IPS-18c (cell line): ENCODE measurements at regions not wholly inside any gene's neighbourhood (a gene's known extent, or its start where the extent isn't known, plus 50 kb on each side); places are given as distances from the start of the nearest gene placed in this dataset.

ENCODE experiments used
- H3K4me3 ChIP-seq: 2 replicates; pipeline ENCODE4 v1.7.0; 2013; ENCODE audit warnings: low read depth, mild to moderate bottlenecking, low read length, moderate library complexity; ENCODE audit not compliant: insufficient read depth
- H3K9me3 ChIP-seq: one replicate; pipeline ENCODE4 v1.6.1; 2013; ENCODE audit warnings: mild to moderate bottlenecking, low read length, moderate library complexity; ENCODE audit not compliant: control insufficient read depth, insufficient read depth

DNA sequence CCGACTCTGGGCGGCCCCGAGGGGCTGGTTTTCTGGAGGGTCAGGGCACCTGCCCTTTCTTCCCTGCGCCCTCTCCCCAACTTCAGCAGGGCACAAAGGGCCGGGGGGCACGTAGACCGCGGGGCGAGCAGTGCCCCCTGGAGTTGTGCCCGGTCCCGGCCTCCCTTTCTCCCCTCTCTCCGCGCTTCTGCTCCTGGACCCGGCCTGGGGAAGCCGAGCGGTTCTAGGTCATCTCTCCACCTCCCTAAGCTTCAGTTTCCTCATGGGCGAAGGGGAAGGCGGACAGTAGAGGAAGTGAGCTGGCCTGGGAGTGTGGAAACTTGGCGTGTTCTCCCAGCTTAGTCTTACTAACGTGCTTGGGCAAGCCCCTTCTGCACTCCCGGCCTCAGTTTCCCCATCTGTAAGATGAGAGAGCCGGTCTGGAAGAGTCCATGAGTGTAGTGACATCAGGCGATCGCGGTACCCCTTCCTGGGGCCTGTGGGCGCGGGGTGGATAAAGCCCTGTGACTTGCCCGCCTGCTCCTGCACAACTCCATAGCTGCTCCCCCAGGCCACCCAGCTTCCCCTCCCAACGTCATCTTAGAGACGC is 158.6 kb upstream of the PARP11 start:
- Histone ChIP-seq H3K9me3 (no peaks in the 10 kb centered on the region), H3K4me3 (peak overlapping the region; percentile 11; the same call in 1 of the 2 replicates)

DNA sequence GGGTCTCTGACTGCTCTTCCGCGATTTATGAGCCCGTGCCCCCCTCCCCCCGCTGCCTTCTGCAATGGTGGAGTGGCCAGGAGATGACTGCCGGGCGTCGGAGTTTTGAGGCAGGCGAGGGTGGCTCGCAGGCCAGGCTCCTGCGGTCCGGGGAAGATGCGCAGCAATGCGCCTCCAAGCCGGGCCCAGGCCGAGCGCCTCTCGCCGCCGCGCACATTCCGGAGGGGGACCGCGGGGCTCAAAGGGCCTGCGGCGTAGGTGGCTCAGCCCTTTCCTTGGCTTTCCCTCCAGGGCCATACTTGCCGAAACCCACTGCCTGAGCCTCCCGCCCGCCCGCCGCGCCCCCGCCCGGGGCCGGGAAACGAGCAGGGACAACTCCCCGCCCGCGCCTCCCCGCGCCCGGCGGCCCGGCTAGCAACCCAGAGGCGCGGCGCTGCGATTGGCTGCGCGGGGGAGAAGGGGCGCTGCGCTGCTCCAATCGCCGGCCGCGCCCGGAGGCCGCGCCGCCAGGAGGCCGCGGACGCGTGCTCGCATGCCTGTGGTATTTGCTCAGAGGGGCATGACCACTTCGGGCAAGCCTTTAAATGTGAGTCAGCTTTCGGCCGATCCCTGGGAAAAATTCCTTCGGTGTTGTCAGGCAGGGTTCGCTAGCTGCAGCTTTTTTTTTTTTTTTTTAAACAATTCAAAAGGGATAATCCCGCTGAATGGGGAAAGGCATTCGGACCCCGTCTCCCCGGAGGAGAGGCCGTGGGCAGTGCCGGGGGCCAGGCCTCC is 157.9 kb upstream of the PARP11 start:
- Histone ChIP-seq H3K9me3 (no peaks in the 10 kb centered on the region), H3K4me3 (peak overlapping the region; percentile 17; the same call in 1 of the 2 replicates)

DNA sequence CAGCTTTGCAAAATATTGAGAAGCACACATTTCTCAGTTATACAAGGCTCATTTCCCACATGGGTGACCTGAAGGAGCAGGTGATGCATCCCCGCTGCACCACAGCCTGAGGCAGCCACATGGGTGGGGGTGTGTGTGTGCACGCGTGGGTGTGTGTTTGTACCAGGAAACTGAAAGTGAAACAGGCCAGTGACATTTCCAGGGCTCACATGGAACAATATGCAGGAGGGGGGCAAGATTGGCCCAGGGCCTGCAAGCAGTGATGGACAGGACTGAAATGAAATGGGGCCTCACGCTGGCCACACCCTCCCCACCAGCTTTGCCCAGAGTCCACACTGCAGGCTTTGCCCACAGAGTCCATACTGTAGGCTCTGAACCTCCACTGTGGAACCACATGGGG is 154.2 kb upstream of the PARP11 start:
- Histone ChIP-seq H3K4me3 (no peak overlapping the region), H3K9me3 (no peaks in the 10 kb centered on the region)

DNA sequence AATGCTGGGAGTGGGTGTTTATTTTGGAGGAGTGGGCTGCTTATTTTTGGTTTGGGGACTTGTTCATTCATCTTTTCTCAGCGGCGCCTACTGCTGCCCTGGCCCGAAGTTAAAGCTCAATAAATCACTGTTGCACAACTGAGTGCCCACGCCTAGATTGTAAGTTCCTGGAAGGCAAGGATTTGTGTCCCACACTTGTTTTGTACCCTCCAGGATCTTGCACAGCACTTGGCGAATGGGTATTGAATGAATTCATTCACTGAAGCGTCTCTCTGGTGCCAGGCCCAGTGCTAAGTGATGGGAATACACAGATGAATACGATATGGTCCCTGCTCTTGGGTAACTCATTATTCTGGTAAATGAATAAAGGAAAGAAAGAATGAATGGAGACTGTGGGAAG is 153.3 kb upstream of the PARP11 start:
- H3K4me3 ChIP-seq: peak overlapping the region; percentile 34; the same call in 1 of the 2 replicates
- no peaks in the 10 kb centered on the region for H3K9me3 ChIP-seq

DNA sequence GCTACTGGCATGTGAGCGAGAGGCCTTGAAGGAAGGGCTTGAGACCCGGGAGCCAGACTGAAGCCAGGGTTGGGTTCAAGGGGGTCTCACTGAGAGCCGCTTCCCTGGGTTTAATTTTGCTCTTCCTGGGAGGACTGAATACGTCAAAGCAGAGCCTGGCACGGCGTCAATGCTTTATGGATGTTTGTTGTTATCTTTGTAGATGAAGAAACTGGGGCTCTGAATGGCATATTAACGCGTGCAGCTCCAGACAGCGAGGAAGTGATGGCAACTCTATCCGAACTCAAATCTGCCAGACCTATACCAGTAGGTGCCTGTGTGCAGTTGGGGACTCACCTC is 152.8 kb upstream of the PARP11 start:
- peak overlapping the region; percentile 34 for H3K4me3 ChIP-seq
- H3K9me3 ChIP-seq: no peaks in the 10 kb centered on the region

DNA sequence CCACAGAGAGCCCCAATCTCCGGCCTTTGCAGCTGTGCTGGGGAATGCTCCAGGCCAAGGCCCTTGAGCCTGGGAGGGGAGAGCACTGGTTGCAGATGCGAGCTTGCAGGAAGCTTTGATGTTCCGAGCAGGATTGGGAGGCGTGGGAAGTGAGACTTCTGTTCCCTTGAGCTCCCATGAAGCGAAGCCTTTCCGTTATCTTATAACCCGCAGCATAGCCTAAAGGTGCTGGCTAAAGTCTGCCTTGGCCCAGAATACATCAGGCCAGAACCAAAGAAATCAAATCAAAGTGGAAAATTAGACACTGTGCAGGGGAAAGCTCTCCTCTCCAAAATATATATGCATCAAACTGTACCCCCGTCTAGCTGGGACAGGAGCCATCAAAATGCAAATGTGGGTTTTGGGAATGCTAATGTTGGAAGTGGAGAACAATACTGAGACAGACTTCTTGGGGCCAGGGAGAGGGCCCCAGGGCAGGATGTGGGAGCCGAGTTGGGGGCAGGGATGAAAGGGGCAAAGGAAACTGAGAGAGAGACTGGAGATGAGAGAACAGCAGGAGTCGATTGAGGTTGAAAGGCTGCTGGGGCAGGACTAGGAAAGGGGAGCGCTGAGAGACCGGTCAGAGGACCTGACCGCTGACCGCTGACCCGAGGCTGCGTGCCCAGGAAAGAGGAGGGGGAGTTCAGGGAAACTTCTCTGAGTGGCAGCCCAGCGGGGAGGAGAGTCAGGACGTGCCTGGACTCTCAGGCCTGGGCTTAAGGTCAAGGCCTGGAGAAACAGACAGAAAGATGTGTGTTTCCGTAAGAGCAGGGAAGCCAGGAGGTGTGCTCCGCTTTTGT is 152.2 kb upstream of the PARP11 start:
- Histone ChIP-seq H3K9me3 (no peaks in the 10 kb centered on the region), H3K4me3 (peak overlapping the region; percentile 34)

DNA sequence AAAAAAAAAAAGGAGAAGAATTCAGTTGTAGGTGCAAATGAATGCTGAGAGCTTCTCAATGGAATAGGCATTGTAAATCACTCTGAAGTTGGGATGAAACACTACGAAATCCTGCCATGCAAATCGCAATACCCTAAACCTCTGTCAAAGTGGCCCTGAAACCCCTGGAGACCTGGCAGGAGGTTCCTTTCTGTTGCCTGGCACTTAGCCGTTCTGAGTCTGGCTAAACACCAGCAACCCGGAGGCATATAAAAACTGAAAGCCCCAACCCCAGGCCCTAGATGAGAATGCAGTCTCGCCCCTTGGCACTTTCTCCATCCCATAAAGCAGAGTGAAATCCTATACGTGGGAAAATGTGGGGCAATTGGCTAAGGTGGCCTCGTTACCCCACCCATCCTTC is 151.5 kb upstream of the PARP11 start:
- Histone ChIP-seq H3K9me3 (no peaks in the 10 kb centered on the region), H3K4me3 (peak overlapping the region; percentile 16)

DNA sequence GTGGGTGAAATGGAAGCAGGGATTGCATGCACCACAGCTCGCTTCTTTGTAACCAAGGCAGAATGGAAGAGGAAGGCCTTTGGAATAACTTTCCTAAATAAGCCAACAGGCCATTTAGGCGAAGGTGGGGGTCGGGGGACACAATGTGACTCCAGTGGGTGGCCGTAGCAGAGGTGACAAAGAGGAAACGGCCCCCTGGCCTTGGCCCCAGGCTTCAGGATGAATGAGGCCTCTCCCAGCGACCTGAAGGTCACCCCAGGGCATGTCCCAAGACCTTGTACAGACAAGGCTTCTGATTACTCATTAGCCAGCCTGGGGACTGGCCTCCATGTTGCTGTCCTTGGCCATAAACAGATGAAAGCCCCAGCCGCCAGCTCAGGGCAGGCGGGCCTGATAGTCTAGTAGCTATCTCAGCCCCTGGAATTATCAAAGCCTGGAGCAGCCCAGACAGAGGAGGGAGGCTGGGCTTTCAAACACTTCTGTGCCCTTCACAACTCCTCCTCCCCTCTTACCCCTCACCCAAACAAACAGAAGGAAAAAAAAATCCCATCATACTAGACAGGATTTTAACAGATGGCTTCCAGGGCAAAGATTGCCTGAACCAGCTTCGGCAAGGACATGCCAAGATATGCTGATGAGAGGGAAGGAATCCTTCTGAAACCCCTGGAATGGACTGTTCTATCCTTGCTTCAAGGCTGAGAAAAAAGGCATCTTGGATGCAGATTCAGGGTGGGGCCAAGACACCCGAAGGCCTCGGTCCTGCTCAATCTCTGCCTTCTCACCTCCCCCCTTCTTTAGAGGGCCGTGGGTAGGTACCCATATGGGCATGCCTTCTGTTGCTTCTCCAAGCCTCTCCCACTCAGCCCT is 142.3 kb upstream of the PARP11 start:
- no peaks in the 10 kb centered on the region for H3K9me3 ChIP-seq
- no peak overlapping the region for H3K4me3 ChIP-seq

DNA sequence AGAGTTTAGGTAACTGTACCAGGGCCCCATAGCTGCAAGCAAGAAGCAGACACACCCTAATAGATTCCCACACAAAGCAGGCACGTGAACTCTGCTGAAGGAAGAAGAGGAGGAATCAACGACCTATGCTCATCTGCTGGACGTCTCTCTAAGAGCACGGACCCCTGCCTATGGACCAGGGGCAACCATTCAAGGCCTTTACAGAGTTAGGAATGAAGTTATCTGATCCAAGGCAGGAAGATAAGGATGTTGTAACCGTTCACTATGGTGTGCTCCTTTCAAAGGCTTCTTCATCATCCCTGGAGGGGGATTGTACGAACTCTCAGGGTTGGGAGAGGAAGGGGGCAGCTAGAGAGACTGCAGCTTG is 141.6 kb upstream of the PARP11 start:
- Histone ChIP-seq H3K9me3 (no peaks in the 10 kb centered on the region), H3K4me3 (no peak overlapping the region)

DNA sequence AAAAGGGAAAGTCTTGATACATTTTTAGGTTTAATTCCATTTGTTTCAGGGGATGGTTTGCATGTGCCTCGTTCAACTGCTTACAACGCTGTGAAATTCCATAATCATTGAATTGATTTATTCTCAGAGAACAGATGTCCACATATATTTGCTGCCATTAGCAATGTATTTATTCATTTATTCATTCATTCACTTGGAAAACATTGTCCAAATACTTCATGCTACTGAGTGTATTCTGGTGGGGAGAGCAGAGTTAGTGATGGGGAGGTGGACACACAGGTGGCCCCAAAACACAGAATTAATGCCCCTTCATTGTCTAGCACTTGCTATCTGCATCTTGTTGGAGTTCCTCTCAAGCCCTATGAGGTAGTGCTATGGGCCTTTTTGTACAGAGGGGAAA is 141.2 kb upstream of the PARP11 start:
- H3K4me3 ChIP-seq: no peak overlapping the region
- no peaks in the 10 kb centered on the region for H3K9me3 ChIP-seq

DNA sequence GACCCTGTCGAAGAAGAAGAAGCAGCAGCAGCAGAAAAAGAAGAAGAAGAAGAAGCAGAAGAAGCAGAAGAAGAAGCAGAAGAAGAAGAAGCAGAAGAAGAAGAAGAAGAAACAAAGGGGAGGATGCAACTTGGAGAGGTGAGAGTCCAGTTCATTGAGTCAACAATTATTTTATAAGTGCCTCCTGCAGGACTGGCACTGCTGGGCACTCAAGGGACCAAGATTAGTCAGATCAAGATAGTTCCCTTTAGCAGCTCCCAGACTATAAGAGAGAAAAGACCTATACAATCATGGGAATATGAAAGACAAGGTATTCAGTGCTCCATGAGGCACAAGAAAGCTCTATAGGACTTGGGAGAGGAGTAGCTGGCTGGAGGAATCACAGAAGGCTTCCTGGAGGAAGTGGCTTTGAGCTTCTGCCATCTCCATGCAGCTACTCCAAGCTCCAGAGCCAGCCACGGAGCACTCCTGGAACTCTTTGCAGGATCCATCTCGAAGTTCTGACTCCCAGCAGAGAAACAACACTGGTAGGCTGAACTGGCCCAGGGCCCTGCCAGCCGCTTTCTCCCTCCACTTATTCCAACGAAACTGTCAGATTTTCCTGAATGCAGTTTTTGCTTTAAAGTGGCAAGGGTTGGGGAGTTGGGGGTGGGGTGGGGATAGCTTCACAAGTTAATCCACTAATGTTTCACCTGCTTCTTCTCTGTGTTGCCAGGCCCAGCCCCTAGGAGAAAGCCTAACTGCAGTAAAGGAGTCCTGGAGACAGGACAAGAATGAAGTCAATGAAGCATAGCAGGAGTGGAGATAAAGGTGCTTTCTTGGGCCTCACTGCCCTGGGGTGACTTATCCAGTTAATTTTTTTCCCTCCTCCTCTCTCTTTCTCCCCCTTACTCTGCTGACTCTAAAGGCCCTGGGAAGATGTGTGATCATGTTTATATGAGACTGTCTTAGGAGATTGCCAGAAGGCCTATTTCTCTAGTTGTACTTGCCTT is 140.1 kb upstream of the PARP11 start:
- Histone ChIP-seq H3K9me3 (no peaks in the 10 kb centered on the region), H3K4me3 (no peak overlapping the region)

DNA sequence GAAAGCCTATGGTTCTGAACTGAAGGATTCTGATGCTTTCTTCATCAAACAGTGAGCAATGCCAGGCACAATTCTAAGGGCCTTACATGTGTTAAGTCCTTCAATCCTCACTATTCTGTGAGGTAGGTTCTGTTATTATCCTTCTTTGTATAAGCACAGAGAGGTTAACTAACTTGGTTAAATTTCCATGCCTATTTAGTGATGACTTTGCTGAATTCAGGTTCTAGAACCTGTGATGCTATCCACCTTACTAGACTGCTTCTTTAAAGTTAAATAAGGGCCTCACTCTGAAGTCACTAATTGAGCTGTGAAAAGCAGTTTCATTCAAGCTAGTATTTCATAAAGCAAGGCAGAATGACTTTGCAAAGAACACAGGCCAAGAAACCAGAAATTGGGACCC is 138.9 kb upstream of the PARP11 start:
- Histone ChIP-seq H3K9me3 (no peaks in the 10 kb centered on the region), H3K4me3 (no peak overlapping the region)

DNA sequence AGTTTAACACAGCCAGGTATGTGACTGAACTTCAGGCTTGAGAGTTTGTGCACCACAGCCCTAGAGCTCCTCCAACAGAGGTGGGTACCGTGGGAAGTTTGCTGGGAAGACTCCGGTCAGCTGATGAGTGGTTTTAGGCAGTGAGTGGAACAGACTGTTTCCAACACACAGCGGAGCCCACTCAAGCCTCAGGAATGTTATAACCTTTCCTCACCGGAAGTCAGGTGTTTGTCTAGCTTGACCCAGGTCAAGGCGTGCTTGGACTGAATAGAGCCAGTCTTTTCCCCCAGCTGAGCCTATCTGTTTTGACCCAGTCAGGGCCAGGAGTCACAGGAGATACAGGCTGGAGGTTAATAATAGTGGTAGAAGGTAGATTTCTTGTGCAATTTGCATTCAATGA is 138.4 kb upstream of the PARP11 start:
- H3K9me3 ChIP-seq: no peaks in the 10 kb centered on the region
- H3K4me3 ChIP-seq: no peak overlapping the region

DNA sequence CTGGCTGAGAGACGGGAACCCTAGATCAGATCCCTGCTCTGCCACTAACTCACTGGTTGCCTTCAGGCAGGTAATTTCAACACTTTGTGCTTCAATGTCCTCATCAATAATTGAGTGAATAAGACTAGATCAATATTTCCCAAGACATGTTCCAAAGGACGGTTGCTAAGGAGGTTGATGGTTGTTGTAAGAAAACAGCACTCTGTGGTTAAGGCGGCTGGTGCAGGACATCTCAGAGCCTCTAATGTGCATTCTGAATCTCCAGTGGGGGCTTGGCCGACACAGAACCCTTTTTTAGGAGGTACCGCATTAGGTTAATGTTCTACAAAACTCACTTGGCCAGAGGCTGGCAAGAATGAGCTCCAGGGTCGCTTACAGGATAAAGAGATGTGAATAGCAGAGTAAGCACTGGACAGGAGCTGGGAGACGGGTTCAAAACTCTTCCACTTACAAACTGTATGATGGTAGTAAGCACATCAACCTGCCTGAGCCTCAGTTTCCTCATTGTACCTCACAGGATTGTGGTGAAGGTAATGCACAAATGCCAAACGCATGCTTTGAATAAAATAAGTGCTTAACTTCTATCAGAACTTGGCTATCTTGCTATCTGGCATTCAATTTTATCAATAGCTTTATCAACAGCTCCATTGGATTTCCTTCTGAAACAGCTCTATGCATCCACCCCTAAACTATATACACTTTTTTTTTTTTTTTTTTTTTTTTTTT is 136.9 kb upstream of the PARP11 start:
- H3K9me3 ChIP-seq: no peaks in the 10 kb centered on the region
- H3K4me3 ChIP-seq: no peak overlapping the region

DNA sequence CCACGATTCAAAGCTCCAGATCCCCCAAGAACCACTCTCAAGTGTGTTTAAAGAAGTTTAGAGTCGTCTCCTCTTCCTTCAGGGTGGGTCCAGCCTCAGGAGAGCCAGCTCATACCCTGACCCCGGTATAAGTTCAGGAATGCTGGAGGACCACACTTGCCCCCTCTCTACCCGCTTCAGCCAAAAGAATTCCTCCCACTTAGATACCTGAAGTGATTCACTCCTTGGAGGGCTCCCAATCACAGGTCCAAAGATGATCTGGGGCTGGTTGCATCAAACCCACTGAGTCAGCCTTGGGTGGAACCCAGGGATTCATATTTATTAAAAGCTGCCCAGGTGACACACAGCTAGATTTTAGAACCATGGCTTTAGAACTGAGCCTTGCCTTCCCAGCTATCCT is 133.5 kb upstream of the PARP11 start:
- H3K4me3 ChIP-seq: no peak overlapping the region

More for the DNA sequence above, 133.5 kb upstream of the PARP11 start:
- no peaks in the 10 kb centered on the region for H3K9me3 ChIP-seq
